ENCODE measurements at regions not wholly inside any gene's neighbourhood (a gene's known extent, or its start where the extent isn't known, plus 50 kb on each side); places are given as distances from the start of the nearest gene placed in this dataset.
"Not testable (repeated sequence)": the region's sequence is repeated elsewhere in the genome, so short reads cannot be mapped to it uniquely, and the experiment has no call there.

DNA sequence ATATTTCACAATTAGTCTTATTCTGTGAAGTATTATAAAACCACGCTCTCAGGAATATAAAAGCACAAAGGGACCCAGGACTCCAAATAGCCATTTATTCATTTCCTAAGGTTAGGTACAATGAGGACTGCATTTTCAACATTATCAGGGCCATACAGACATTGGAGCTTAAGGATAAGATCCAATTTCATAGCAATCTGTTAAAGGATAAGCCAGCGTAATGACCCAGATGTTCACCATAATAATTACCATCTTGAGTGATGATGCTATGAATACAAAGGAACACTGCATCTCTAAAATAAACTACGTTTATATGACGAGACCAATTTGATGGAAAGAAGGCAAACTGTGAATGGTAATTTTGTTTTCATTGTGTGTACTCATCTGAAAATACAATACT is 169.6 kb downstream of the USP22 start:
- TF ChIP-seq, protein P1, sequence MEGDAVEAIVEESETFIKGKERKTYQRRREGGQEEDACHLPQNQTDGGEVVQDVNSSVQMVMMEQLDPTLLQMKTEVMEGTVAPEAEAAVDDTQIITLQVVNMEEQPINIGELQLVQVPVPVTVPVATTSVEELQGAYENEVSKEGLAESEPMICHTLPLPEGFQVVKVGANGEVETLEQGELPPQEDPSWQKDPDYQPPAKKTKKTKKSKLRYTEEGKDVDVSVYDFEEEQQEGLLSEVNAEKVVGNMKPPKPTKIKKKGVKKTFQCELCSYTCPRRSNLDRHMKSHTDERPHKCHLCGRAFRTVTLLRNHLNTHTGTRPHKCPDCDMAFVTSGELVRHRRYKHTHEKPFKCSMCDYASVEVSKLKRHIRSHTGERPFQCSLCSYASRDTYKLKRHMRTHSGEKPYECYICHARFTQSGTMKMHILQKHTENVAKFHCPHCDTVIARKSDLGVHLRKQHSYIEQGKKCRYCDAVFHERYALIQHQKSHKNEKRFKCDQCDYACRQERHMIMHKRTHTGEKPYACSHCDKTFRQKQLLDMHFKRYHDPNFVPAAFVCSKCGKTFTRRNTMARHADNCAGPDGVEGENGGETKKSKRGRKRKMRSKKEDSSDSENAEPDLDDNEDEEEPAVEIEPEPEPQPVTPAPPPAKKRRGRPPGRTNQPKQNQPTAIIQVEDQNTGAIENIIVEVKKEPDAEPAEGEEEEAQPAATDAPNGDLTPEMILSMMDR (conservative IDR thresholded peaks at IDR 0.05), result not testable (repeated sequence)
- TF ChIP-seq ZFX (IDR thresholded peaks at IDR 0.05), result not testable (repeated sequence)
